ENCODE measurements at regions not wholly inside any gene's neighbourhood (a gene's known extent, or its start where the extent isn't known, plus 50 kb on each side); places are given as distances from the start of the nearest gene placed in this dataset.
A peak's percentile ranks its signal among the peaks of the same experiment; 100 is the strongest.
"Not testable (repeated sequence)": the region's sequence is repeated elsewhere in the genome, so short reads cannot be mapped to it uniquely, and the experiment has no call there.

- H3K36me3 Mint-ChIP-seq (ENCODE audit: insufficient read depth); H3K4me1 Mint-ChIP-seq (ENCODE audit: low read depth in 2 of 2); H3K4me3 Mint-ChIP-seq; DNase-seq; ATAC-seq (replicated peaks); H3K27ac Mint-ChIP-seq; H3K9me3 Mint-ChIP-seq: not testable (repeated sequence)
- peaks cover 59 to 65% of the 10 kb centered on the region in 2 donors for H3K27me3 Mint-ChIP-seq
Measured at GRCh38 chr9:33734247-33734940, 61.0 kb upstream of the PRSS3 start.

DNA sequence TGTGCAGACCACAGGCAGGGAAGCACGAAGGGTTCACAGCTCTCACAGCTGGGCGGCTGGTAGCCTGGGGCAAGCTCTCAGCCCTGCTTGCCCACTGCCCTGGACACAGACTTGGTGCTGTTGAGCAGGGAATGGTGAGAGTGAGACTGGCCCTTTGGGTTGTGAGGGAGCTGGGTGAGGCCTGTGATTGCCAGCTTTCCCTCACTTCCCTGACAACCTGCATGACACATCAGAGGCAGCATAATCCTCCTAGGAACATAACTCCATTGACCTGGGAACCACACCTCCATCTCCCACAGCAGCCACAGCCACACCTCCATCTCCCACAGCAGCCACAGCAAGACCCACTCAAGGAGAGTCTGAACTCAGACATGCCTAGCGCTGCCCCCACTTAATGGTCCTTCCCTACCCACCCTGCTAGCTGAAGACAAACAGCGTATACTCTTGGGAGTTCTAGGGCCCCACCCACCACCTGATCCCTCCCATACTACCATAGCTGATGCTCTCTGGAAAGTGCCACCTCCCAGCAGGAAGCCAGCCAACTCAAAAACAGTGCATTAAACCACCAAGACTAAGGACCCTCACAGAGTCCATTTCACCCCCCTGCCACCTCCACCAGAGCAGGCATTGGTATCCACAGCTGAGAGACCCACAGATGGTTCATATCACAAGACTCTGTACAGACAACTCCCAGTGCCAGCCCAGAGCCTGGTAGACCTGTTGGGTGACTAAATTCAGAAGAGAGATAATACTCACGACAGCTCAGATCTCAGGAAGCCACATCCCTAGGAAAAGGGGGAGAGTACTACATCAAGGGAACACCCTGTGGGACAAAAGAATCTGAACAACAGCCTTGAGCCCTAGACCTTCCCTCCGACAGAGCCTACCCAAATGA lies 60.2 kb upstream of the PRSS3 start:
- H3K9me3 Mint-ChIP-seq; ATAC-seq (replicated peaks); H3K27ac Mint-ChIP-seq; H3K4me3 Mint-ChIP-seq; H3K36me3 Mint-ChIP-seq (ENCODE audit: insufficient read depth); H3K4me1 Mint-ChIP-seq (ENCODE audit: low read depth in 2 of 2); DNase-seq: not testable (repeated sequence)
- peaks cover 51 to 57% of the 10 kb centered on the region in 2 donors for H3K27me3 Mint-ChIP-seq

DNA sequence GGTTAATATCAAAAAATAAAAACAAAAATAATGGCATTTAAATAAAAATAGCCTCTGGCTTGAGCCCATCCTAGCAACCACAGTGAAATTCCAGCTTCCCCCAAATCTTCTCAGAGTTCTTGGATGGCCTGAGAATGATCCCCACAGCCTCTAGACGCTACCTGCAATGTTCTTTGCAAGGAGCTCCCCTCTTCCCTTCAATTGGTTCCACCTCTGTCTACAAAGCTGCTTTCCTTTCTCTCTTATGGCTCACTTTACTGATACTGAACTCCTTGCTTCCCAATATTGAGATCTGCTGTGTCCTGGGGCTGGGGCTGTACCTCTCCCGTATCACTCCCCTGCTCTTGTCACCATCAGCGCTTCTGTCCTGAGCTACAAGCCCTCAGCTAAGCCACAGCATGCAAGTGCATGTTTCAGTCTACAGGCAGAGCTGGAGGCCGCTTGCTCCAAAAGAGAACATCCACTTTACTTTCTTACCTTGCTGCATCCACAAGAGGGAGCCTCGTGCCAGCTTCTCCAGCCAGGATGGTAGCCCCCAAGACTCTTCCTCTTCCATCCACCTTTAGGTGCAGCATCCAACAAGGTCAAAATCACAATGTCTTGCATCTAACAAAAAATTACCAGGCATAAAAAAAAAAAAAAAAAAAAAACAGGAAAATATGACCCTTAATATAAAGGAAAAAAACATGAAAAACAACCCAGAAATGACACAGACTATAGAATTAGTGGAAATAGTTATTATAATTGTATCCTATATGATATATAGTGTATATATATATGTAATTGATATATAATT lies 57.4 kb upstream of the PRSS3 start:
- H3K4me3 Mint-ChIP-seq, result no peak overlapping the region
- DNase-seq (peak in 2 of 3 experiments; percentile 16 to 19), ATAC-seq (replicated peaks) (peak; percentile 51)
- H3K9me3 Mint-ChIP-seq, result no peaks in the 10 kb centered on the region
- H3K4me1 Mint-ChIP-seq (ENCODE audit: low read depth in 2 of 2), result peaks cover 3 to 4% of the 10 kb centered on the region in 2 donors
- H3K36me3 Mint-ChIP-seq (ENCODE audit: insufficient read depth), result no peaks in the 10 kb centered on the region
- H3K27ac Mint-ChIP-seq, result no peak overlapping the region
- H3K27me3 Mint-ChIP-seq, result peaks cover 38 to 42% of the 10 kb centered on the region in 2 donors

- Mint-ChIP-seq H3K27me3 (peaks cover 32 to 48% of the 10 kb centered on the region in 2 donors), H3K27ac (no peak overlapping the region), H3K9me3 (no peaks in the 10 kb centered on the region), H3K4me1 (ENCODE audit: low read depth in 2 of 2) (peaks cover 3 to 4% of the 10 kb centered on the region in 2 donors), H3K4me3 (no peak overlapping the region), H3K36me3 (ENCODE audit: insufficient read depth) (no peaks in the 10 kb centered on the region)
- no peak for ATAC-seq (replicated peaks)
- DNase-seq, result no peak
Measured at GRCh38 chr9:33739398-33739797, 56.0 kb upstream of the PRSS3 start.

GRCh38 chr9:33740075-33740474 lies 55.3 kb upstream of the PRSS3 start:
- H3K9me3 Mint-ChIP-seq, result no peaks in the 10 kb centered on the region
- DNase-seq (no peak), ATAC-seq (replicated peaks) (no peak)
- peaks cover 3 to 4% of the 10 kb centered on the region in 2 donors for H3K4me1 Mint-ChIP-seq (ENCODE audit: low read depth in 2 of 2)
- no peak overlapping the region for H3K27ac Mint-ChIP-seq
- no peaks in the 10 kb centered on the region for H3K36me3 Mint-ChIP-seq (ENCODE audit: insufficient read depth)
- H3K27me3 Mint-ChIP-seq, result peaks cover 26 to 41% of the 10 kb centered on the region in 2 donors
- no peak overlapping the region for H3K4me3 Mint-ChIP-seq

GRCh38 chr9:33740958-33741357 lies 54.4 kb upstream of the PRSS3 start:
- peaks cover 22 to 32% of the 10 kb centered on the region in 2 donors for H3K27me3 Mint-ChIP-seq
- not testable (repeated sequence) for H3K9me3 Mint-ChIP-seq; ATAC-seq (replicated peaks); H3K4me3 Mint-ChIP-seq; H3K27ac Mint-ChIP-seq; DNase-seq; H3K36me3 Mint-ChIP-seq (ENCODE audit: insufficient read depth); H3K4me1 Mint-ChIP-seq (ENCODE audit: low read depth in 2 of 2)

DNA sequence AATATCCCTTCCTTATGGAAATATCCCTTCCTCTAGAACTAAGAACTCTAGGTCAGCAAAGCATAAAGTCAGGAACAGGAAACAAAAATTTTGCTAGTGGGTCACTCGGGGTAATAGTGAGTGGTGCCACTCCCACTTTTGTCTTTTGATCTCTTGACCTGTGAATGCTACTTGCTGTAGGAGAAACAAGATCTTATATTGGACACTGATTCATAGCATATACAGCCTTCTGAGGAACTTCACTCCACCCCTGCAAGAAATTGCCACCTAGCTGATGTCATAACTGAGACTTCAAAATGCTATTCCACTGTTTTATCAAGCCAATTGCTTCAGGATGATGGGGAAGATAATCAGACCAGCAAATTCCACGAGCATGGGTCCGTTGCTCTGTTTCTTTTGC lies 53.3 kb upstream of the PRSS3 start:
- Mint-ChIP-seq H3K4me3 (no peak overlapping the region), H3K36me3 (ENCODE audit: insufficient read depth) (no peaks in the 10 kb centered on the region), H3K27me3 (peaks cover 19 to 25% of the 10 kb centered on the region in 2 donors), H3K4me1 (ENCODE audit: low read depth in 2 of 2) (peaks cover 4 to 5% of the 10 kb centered on the region in 2 donors), H3K9me3 (no peaks in the 10 kb centered on the region), H3K27ac (no peak overlapping the region)
- no peak for ATAC-seq (replicated peaks)
- no peak for DNase-seq

DNA sequence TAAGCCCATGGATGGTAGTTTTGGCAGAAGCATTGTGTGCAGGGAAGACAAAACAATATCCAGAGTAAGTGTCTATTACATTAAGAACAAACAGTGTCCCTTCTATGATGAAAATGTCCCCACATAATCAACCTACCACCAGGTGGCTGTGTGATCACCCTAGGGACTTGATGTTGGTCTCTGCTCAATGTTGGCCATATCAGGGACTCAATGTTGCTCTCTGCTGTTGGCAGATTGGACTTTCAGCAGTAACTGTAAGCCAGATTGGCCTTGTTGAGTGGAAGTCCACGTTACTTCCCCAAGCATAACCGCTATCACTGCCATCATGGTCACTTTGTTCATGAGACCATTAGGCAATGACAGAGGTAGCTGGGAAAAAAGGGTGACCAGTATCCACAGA lies 52.8 kb upstream of the PRSS3 start:
- no peak overlapping the region for H3K4me3 Mint-ChIP-seq
- no peak for DNase-seq
- no peak overlapping the region for H3K27ac Mint-ChIP-seq
- no peaks in the 10 kb centered on the region for H3K36me3 Mint-ChIP-seq (ENCODE audit: insufficient read depth)
- no peak for ATAC-seq (replicated peaks)
- no peaks in the 10 kb centered on the region for H3K9me3 Mint-ChIP-seq
- H3K4me1 Mint-ChIP-seq (ENCODE audit: low read depth in 2 of 2), result peaks cover 4 to 5% of the 10 kb centered on the region in 2 donors
- H3K27me3 Mint-ChIP-seq, result peaks cover 19 to 25% of the 10 kb centered on the region in 2 donors

All from effector memory CD8-positive, alpha-beta T cell (primary cell).